Keratinocyte (primary cell): ENCODE measurements at regions not wholly inside any gene's neighbourhood (a gene's known extent, or its start where the extent isn't known, plus 50 kb on each side); places are given as distances from the start of the nearest gene placed in this dataset.

Source experiments
- CTCF ChIP-seq, 3 experiments: IDR thresholded peaks in 1 of 3; conservative IDR thresholded peaks in 1 of 3; optimal IDR thresholded peaks in 1 of 3; 2 replicates in 2 of 3; 3 replicates in 1 of 3; pipeline versions ENCODE3 to v1.5.1; 2011; ENCODE audit warnings: low read length in 3 of 3, mild to moderate bottlenecking in 3 of 3, moderate library complexity in 2 of 3, control low read depth in 1 of 3, inconsistent platforms in 1 of 3; ENCODE audit not compliant: insufficient read depth in 2 of 3; ENCODE audit errors: extremely low read depth in 1 of 3
- EZH2 ChIP-seq: IDR thresholded peaks from one replicate; pipeline ENCODE4 v1.6.1; 2012; ENCODE audit warnings: inconsistent platforms, mild to moderate bottlenecking, low read length, moderate library complexity

GRCh38 chr11:42646959-42647358, 664.8 kb upstream of the API5 start:
- TF ChIP-seq CTCF (optimal IDR thresholded peaks at IDR 0.05 in 1 of 3, IDR thresholded peaks at IDR 0.05 in 1 of 3, conservative IDR thresholded peaks at IDR 0.05 in 1 of 3; ENCODE audit: extremely low read depth in 1 of 3, insufficient read depth in 2 of 3, low read length in 3 of 3) (no peak), EZH2 (no peak)
